NB4 (cell line): ENCODE measurements at regions not wholly inside any gene's neighbourhood (a gene's known extent, or its start where the extent isn't known, plus 50 kb on each side); places are given as distances from the start of the nearest gene placed in this dataset.

Experiments
- DNase-seq: peaks from one replicate; pipeline ENCODE4 v3.0.0; 2010; ENCODE audit warnings: low read depth
- H3K4me3 ChIP-seq: one replicate; pipeline ENCODE4 v1.5.1; 2011; ENCODE audit warnings: mild to moderate bottlenecking, low read depth, low read length, moderate library complexity
- MYC ChIP-seq: IDR thresholded peaks from 2 replicates; pipeline ENCODE4 v1.6.1; 2011; ENCODE audit warnings: low read depth, low read length
- POLR2A ChIP-seq: IDR thresholded peaks from 2 replicates; pipeline ENCODE4 v1.6.1; 2011; ENCODE audit warnings: mild to moderate bottlenecking; ENCODE audit not compliant: insufficient read length; ENCODE audit errors: extremely low read depth
- TF ChIP-seq, protein P1 (sequence below): IDR thresholded peaks from one replicate; pipeline ENCODE4 v1.5.1; 2012; ENCODE audit warnings: low read depth, low read length
- TF ChIP-seq, protein P2 (sequence below): IDR thresholded peaks from 2 replicates; pipeline ENCODE4 v1.6.1; 2011; ENCODE audit warnings: low read depth, low read length

DNA sequence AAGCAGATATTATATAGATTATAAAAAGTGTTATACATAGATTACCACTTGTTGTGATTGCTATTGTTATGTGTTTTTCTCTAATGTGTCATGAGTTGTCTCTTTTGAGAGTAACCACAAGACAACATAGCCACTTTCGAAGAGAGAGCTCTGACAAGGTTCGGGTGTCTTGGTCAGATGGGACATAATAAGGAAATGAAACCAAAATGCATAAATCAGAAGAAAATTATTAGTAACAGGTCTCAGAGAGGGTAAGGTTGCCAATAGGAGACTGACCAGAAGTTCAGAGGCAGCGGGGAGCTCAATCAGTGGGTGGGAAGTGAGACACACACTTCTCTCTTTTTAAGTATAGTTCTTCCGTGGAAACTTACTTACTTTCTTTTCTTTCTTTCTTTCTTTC is 639.2 kb upstream of the POT1 start:
- TF ChIP-seq, protein P1, sequence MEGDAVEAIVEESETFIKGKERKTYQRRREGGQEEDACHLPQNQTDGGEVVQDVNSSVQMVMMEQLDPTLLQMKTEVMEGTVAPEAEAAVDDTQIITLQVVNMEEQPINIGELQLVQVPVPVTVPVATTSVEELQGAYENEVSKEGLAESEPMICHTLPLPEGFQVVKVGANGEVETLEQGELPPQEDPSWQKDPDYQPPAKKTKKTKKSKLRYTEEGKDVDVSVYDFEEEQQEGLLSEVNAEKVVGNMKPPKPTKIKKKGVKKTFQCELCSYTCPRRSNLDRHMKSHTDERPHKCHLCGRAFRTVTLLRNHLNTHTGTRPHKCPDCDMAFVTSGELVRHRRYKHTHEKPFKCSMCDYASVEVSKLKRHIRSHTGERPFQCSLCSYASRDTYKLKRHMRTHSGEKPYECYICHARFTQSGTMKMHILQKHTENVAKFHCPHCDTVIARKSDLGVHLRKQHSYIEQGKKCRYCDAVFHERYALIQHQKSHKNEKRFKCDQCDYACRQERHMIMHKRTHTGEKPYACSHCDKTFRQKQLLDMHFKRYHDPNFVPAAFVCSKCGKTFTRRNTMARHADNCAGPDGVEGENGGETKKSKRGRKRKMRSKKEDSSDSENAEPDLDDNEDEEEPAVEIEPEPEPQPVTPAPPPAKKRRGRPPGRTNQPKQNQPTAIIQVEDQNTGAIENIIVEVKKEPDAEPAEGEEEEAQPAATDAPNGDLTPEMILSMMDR: no peak
- no peak for TF ChIP-seq POLR2A
- no peak for TF ChIP-seq MYC
- TF ChIP-seq, protein P2, sequence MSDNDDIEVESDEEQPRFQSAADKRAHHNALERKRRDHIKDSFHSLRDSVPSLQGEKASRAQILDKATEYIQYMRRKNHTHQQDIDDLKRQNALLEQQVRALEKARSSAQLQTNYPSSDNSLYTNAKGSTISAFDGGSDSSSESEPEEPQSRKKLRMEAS: no peak

DNA sequence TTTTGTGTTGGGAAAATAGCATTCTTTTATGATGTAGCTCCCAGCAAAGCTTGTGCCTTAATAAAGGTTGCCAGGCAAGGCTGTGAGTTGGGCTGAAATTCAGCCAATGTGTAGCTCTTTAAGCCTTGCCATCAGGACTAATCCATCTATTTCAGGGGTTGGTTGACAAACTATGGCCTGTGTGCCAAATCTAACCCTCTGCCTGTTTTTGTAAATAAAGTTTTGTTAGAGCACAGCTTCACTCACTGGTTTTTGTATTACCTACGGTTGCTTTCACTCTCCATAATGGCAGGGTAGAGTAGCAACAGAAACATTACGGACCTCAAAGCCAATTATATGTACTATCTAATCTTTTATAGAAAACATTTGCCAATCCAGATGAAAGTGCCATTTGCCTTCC is 638.1 kb upstream of the POT1 start:
- H3K4me3 ChIP-seq: no peak overlapping the region
- DNase-seq: no peak
- TF ChIP-seq POLR2A (no peak), MYC (no peak)
- TF ChIP-seq, protein P1: no peak
- TF ChIP-seq, protein P2: no peak

More for the DNA sequence above, 639.2 kb upstream of the POT1 start:
- no peak for DNase-seq
- no peak overlapping the region for H3K4me3 ChIP-seq

DNA sequence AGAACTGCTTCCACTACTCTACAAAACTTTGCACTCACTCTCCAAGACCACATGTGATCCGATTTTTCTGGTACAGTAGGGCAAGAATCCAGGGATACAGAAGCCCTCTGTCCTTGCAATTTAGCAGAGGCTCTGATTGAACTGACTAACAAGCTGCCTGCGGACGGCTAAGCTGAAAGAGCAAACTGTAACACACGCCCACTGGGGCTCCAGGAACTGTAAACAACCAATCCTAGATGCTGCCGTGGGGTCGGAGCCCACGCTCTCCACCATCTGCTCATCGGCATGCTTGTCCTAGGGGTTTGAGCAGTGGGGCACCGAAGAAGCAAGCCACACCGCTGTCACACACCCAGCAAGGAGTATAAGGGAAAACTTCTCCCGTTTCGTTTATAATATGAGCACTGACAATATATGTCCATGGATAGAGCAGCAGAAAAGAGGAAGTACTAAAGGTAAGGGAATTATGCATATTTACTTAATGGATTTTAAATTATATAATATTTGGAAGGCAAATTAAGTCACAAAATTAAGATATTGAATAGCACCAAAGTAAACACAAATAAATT is 634.4 kb upstream of the POT1 start:
- DNase-seq: no peak
- TF ChIP-seq MYC (no peak), POLR2A (no peak)
- TF ChIP-seq, protein P1: no peak
- TF ChIP-seq, protein P2: no peak

DNA sequence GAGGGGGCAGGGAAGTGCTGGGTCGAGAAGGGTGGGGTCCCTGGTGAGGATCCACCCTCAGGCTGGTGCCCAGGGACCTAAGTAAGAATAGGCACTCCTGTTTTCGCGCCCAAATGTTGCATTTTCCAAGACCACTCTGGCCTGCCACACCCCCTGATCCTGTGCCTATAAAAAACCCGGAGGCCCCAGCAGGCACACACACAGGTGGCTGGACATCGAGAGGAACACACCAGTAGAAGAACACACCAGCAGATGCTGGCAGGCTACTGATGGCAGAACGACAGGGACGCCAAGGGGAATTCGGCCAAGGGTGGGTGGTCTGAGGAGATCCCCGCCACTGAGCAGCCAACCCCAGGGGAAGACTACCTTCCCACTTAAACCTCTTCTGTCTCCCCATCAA is 633.9 kb upstream of the POT1 start:
- no peak for DNase-seq
- no peak overlapping the region for H3K4me3 ChIP-seq
- TF ChIP-seq MYC (no peak), POLR2A (no peak)
- TF ChIP-seq, protein P2: no peak
- TF ChIP-seq, protein P1: no peak

More for the DNA sequence above, 634.4 kb upstream of the POT1 start:
- H3K4me3 ChIP-seq: no peak overlapping the region

DNA sequence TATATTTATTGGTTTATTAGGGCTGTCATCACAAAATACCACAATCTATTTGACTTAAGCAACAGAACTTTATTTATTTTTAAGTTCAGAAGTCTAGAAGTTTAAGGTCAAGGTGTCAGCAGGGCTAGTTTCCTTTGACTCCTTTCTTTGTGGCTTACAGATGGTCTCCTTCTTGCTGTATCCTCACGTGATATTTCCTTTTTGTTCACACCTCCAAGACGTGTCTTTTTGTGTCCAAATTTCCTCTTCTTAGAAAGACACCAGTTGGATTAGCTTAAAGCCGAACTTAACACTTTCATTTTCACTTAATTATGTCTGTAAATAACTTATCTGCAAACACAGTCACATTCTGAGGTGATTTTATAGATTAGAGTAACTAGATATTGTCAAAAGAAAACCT is 631.4 kb upstream of the POT1 start:
- TF ChIP-seq MYC (no peak), POLR2A (no peak)
- TF ChIP-seq, protein P2: no peak
- TF ChIP-seq, protein P1: no peak
- no peak overlapping the region for H3K4me3 ChIP-seq

DNA sequence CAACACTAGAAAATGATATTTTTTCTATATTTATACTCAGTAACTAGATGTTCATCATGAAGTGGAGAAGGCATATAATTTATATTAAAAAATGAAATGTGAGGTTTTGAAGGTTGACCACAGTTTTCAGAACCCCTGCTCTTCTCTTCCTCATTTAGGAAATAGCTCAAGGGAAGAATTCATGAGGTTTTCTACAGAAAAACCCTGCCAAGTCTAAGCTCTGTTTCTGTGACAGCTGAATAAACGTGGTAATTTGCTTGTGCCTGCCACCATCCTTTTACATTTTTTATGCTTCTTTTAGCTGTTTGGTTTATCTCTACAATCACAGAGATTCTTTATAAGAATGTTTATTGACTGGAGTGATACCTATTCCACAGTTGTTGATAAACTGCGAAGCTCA is 630.3 kb upstream of the POT1 start:
- no peak overlapping the region for H3K4me3 ChIP-seq
- DNase-seq: no peak
- TF ChIP-seq POLR2A (no peak), MYC (no peak)
- TF ChIP-seq, protein P1: no peak
- TF ChIP-seq, protein P2: no peak

More for the DNA sequence above, 631.4 kb upstream of the POT1 start:
- no peak for DNase-seq
